Limb (tissue), 2 donors: ENCODE measurements at regions not wholly inside any gene's neighbourhood (a gene's known extent, or its start where the extent isn't known, plus 50 kb on each side); places are given as distances from the start of the nearest gene placed in this dataset.
"Not testable (repeated sequence)": the region's sequence is repeated elsewhere in the genome, so short reads cannot be mapped to it uniquely, and the experiment has no call there.

Experiments
- DNase-seq, 2 donors: peaks; one replicate each; pipeline ENCODE4 v3.0.0-alpha.2; 2016; ENCODE audit errors: extremely low spot score in 2 of 2

DNA sequence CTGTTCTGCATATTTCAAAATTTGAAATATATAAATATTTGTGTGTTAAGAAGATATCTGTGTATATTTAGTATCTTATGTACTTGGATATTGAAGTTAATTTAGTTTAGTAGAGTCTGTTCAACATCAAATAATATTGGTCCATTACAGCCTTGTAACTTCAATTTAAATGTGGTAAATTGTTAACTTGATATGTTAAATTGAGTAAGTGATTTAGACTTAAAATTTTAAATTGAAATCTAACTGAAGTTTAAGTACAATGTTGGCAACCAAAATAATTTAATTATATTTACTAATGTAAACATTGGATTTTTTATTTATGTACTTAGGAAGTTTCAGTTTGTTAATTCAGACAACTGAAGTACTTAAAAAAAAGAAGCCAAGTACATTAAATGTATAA is 343.9 kb upstream of the DNAJC19 start:
- DNase-seq: no peak

DNA sequence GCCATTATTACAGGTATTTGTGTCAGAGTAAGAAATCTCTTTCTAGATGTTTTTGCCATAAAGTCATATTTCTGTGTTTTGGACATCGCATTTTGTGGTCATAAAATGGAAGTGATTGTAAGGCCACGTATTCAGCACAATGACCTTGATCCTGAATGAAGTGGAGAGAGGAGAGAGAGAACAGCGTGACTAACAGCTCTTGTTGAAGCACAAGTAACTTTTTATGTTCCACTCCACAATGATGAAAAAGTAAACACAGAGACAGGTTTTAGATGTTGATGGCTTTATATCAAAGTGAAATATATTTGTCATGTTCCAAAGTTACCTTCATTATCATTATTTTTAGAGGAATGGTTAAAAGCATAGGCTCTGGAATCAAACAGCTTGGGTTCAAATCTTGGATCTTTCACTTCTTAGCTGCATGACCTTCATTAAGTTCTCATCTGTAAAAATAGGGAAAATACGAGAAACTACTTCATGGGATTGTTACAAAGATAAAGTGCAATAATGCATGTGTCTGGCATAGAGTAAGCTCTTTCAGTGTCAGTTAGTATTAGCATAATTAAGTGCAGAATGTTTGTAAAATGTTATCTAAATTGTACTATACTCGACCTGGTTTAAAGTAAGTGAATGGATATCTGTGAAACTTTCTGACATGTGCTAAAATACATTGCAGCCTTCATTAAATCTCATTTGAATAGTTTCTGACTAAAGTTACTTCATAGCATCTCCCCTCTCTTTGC is 341.5 kb upstream of the DNAJC19 start:
- no peak for DNase-seq

DNA sequence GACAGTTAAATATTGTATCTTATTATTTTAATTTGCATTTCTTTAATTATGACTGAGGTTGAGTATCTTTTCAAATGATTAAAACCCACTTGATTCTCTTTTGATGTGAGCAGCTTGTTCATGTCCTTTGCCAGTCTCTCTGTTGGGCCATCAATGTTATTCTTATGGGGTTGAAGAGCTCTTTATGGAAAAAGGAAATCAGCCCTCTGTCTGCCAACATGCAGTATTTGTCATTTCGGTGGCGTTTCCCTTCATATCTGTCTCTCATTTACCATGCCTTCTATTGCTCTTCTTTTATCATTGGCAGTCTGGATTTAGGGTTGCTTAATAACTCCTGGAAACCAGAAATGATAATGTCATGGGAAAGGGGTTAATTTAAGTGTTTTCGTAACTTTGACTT is 340.7 kb upstream of the DNAJC19 start:
- DNase-seq: no peak

DNA sequence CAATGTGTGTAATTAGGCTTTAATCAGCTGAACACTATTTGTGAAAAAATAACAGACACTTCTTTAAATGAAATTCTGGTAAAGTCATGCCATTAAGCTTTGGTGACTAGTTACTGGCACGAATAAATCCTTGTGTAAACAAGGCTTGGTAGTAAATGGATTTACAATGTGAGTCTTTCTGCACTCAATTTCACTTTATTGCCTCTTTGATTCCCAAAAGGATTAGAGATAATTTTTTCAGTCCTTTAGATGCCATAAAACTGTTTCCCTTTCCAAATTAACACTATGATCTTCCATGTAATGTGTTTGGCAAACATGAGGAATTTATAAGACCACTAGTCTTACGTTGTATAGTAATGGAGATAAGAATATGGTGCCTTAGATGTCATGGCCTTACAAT is 339.5 kb upstream of the DNAJC19 start:
- no peak for DNase-seq

DNA sequence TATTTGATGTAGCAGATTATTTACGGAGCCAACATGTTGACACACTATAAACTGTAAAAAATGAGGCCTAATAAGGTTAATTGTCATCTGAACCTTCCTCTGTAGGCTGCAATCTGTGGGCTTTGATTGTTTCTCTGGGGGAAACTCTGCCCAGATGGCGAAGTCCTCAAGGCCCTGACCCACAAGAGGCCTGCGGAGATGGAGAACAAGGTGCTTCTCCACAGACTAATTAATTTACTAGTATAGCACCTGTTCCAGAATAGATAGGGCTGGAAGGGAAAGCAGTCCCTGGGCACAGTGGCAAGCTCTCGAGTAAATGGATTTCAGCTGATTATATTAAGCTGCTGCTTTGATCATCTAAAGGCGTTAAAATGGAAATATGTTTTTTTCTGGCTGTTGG is 338.8 kb upstream of the DNAJC19 start:
- no peak for DNase-seq

DNA sequence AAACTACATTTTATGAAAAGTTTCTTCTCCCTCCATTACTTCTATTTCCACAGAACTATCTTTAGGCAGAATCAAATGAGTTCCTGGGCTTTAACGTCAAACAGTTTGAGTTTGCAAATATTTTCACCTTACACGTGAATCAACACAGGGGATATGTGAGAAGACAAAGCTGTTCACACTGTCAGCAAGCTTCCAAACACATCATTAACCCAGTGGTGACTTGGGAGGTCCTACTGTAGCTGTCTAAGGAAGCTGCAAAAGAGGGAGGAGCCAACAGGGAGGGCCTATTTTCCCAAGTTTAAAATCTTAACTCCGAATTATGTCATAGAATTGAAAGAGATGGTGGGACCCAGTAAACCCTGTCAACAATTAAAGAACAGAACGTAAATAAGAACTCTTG is 337.8 kb upstream of the DNAJC19 start:
- DNase-seq: no peak

DNA sequence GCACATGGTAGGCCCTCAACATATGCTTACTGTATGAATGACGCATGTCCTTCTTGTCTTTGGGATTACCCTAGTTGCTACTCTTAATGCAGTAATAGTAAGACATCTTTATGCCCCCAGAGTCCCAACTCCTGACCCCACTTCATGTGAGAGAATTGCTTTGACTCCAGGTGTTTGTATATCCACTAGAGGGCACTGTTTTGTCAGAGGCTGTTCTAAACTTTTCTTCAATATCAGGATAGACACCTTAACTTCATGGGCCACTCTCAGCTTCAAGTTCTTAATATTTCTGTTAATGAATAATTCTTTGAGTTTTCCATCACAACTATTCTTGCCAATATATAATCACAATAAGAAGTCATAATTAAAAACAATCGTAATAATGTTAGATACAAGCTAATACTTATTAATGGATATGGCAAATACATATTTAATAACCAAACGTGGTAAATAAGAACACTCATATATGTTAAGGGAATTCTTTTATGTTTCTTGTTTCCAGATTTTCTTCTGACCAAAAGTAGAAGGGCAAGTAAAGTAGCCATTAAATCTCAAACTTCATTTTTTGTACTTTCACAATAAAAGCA is 337.2 kb upstream of the DNAJC19 start:
- DNase-seq: peak in 1 of 2 donors; percentile 8

DNA sequence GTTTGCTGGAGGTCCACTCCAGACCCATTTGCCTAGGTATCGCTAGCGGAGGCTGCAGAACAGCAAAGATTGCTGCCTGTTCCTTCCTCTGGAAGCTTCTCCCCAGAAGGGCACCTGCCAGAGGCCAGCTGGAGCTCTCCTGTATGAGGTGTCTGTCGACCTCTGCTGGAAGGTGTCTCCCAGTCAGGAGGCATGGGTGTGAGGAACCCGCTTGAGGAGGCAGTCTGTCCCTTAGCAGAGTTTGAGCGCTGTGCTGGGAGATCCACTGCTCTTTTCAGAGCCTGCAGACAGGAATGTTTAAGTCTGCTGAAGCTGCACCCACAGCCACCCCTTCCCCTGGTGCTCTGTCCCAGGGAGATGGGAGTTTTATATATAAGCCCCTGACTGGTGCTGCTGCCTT is 335.0 kb upstream of the DNAJC19 start:
- DNase-seq: not testable (repeated sequence)

DNA sequence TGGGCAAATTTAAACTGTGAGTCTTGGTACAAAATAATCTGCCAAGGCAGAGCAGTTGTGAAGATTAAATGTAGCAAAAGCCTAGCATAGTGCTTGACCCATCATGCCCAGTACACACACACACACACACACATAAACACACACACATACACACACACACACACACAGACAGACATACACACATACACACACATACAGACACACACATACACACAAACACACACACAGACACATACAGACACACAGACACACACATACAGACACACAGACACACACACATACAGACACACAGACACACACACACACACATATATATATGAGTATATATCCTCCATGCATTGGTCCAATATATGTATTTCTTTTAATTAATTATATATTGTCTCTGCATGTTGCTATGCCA is 328.8 kb upstream of the DNAJC19 start:
- no peak for DNase-seq

DNA sequence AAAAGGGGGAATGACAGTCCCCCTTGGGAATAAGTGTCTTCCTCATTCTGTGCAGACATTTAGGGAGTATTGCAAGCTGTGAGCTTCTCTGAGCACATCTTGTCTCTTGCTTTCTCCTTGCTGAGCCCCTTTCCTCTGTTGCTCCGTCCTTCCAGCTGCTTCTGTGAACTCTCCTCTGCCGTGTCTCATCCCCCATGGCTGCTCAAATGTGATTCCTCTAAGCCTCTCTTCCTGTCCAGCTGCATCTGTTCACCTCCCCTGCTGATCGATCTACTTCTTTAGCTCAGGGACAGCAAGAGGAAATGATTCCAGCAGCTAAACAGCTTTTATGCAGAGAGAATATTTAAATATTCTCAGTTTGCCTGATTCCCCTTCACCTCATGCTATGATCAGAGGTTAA is 328.0 kb upstream of the DNAJC19 start:
- no peak for DNase-seq

DNA sequence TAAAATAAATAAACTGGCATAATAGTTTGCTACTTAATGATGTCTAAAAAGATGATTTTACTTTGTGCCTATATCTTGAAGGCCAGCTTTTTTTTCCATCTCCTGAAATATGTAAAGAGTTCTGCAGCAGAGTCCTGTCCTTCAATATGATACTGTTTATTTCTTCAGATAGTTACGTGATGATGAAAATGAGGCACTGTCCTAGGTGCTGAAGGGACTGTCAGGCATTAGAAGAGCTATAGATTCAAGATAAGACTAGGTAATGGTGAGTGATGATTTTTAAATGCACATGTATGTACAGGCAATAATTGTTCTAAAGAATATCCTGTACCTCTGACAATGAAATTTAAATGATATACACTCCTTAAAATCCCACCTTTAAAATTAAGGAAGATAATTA is 326.9 kb upstream of the DNAJC19 start:
- peak in 1 of 2 donors; percentile 22 for DNase-seq

DNA sequence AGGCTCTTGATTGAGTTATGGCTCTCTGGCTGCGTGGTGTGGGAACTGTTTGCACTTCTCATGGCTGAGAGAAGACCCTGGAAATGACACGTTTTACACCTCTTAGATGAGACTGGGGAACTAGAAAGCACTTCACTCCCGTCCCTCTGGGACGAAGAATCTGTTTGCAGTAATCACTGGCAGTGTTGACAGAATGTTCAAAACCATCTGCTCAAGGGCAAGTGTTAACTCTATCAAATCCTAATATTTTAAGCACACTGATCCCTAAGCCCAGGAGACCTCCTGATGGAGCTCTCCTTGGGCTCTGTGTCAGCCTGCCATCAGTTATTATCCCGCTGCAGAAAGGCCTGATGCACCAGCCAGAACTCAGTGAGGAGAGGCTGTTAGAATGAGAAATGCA is 323.8 kb upstream of the DNAJC19 start:
- DNase-seq: no peak

DNA sequence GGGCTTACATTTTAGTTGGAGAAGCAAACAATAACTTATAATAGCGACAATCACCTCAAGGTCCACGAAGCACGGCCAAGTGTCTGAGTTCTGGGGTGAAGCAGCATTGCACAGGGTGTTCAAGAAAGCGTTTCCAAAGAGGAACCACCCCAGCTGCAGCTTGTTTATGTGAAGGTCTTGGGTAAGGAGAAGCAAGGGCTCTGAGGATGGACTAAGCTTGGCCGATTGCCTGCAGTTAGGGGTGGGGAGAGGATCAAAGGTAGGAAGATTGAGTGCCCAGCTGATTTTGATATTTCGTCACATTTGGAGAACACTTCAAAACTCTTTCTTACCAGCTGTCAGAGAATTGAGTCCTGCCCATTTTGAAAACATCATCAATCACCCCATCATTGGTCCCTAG is 321.6 kb upstream of the DNAJC19 start:
- no peak for DNase-seq

DNA sequence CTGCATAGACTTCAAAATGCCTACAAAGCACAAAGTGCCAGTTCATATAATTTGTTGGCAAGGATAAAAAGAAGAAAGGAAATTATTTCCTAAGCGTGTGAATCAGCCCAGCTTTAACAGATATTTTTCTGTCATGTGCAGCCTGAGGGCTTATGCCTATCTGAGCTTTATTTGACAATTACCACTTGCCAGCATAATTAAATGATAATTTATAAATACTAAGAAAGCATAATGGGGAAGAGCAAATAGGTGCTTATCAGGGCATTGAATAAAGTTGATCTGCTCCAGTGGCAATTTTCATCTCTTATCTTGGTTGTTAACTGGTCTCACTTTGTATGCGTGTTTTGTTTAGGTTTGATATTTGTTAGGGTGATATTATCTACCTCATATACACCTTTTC is 313.4 kb upstream of the DNAJC19 start:
- DNase-seq: no peak

DNA sequence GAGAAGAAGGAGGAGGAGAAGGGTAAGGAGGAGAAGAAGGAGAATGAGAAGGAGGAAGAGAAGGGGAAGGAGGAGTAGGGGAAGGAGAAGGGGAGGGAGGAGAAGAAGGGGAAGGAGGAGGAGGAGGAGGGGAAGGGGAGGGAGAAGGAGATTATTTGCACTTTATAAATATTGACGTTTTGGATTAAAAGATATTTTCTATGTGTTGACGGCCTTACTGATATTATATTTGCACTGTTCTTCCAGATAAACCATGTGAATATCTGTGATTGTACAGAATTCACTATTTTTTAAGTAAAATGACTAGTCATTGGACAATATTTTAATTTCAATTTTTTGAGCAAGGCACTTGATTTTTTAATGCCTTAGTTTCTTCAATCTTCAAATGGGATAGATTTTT is 310.5 kb upstream of the DNAJC19 start:
- no peak for DNase-seq

DNA sequence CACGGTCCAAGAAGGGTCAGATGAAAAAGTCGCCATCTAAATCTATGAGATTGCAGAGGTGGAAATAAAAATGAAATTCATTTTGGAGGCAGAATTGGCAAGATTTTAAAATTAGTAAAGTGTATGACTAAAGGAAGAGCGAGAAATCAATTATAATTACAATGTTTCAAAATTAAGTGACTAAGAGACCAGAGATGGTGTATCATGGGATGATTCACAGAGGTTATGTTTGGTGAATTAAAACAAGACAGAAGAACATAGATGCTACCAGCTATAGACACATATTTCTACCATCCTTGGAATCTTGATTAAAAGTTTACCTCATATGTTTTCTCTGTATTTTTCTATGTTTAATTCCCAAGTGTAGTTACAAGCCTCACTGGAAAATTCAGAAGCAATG is 308.9 kb upstream of the DNAJC19 start:
- DNase-seq: no peak

DNA sequence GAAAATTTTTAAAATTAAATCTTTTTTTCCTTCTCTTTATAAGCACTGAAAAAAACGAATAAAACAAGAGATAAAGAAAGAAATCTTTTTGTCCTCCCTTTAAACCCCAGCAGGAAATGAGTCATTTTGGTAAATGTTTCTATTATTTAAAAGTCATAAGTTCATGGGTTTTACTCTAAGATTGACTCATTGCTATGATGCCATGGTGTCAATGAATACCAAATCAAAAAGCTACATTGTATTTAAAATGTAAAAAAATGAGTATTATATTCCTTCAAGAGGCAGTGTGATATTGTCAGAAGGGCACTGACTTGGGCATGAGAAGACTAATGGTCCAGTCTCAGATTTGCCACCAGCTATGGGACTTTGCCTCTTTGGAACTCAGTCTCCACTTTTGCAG is 303.4 kb upstream of the DNAJC19 start:
- no peak for DNase-seq

DNA sequence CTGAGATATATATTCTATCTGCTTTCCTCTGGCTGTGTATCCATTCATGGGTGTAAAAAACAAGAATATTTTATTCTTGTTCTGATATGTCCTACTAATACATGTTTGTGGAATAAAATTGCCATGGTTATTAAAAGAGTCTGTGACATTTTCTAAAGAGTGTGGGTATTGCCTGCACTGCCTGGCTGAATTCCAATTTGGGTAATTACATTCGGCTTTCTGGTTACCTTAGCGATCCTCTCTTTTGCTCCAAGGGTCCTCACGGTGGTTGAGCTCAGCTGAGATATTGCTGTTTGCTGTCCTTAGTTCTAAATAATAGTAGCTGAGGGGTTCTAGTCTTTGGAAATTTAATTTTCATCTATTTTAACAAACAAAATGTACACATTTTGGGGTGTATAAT is 301.4 kb upstream of the DNAJC19 start:
- DNase-seq: no peak

DNA sequence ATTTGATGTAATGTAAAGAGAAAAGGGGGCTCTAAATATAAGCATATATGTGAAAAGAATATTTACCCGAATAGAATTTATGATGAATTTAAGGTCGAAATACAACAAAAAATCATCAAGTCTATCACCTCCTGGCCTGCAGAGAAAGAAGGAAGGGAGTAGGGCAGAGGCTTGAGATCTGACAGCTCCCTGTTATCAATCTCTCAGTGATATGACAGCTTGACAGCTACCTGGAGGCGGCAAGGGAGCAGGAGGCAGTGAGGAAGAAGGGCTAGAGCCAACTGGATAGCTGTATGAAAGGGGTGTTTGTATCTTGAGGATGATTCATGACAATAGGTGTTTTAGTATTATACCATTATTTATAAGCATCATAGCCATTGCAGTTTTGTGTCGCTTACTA is 299.8 kb upstream of the DNAJC19 start:
- DNase-seq: no peak

DNA sequence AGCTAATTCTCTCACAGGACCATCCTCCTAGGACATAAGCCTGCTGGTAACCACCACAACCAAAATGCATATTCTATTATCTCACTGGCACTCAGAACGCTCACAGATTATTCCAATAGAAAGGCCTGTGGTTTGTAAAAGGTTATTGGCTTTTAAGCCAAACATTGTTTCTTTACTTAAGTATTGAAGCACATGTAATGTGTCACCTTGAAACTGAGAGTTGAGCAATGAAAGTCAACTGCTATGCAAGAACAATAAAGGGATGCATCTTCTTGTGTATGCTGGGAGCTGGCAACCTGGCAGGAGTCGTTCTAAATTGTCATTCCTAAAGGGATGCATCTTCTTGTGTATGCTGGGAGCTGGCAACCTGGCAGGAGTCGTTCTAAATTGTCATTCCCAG is 298.6 kb upstream of the DNAJC19 start:
- DNase-seq: no peak

DNA sequence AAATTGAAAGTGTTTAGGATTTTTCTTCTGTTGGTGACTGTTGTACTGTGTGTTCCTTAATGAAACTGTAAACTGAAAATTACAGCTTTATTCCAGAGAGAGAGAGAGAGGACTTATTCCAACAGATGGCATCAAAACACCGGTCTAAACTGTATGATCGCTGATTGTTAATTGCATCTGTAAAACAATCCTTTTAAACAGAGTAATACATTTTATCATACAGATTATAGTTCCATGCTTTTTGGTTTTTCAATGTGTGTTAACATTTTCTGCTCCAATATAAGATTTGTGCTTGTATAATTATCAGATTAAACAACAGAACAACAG is 289.7 kb upstream of the DNAJC19 start:
- no peak for DNase-seq

DNA sequence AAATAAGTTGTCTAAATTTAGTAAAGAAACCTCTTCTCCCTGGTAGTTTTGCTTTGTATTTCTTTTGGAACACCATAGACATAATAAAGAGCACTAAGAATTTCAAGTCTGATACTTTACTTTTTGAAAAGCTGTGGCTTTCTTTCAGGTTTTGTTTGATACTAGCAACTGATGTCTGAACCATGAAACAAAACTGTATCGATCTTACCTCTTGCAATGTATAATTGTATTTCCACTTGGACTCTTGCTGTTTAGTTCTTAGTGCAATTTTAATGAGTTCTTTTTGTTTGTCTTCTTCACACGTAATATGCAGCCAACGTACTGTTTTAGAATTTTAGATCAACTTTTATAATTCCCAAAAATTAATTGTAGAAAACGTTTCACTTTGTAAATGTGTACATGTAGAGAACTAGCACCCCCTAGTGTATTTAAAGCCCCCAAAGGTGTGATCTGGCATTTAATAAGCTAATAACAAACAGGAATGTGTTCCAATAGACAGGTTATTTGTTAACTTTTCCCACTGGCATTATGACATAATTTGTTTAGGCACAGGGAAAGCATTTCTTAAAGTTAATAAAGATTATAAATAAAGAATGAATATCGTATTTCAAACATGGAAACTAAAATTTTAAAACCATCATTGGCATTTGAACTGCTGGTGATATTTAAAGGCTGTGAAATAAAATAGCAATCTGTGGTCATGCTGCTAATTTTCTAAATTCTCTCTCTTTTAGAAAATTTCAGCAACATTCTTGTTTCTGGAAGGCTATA is 289.1 kb upstream of the DNAJC19 start:
- no peak for DNase-seq

DNA sequence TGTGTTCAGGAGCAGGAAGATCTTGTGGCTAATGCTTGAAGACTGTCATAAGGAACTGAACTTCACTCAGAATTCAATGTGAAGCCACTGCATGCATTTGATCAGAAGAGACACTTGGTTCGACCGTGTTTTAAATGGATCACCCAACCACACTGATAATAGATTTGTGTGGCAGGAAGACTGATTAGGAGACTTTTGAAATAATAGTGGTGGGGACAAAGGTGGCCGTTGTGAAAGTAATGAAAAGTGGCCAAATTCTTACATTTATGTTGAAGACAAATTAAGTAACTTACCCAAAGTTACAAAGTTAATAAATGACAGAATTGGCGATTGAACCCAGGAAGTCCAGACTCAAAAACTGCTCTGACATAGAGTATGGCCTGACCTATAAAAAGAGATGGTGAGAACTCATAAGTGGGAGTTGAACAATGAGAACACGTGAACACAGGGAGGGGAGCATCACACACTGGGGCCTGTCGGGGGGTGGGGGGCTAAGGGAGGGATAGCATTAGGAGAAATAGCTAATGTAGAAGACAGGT is 286.9 kb upstream of the DNAJC19 start:
- no peak for DNase-seq
